Pons (tissue), 1 donor: ENCODE measurements at regions not wholly inside any gene's neighbourhood (a gene's known extent, or its start where the extent isn't known, plus 50 kb on each side); places are given as distances from the start of the nearest gene placed in this dataset.

Experiments
- DNase-seq: peaks from one replicate; pipeline ENCODE4 v3.0.0-alpha.2; 2016; ENCODE audit warnings: low spot score

GRCh38 chrX:2640436-2641150 is 50.5 kb upstream of the CD99 start:
- DNase-seq: no peak

GRCh38 chrX:2638279-2638678 is 52.8 kb upstream of the CD99 start:
- DNase-seq: no peak

GRCh38 chrX:2635342-2635741 is 55.8 kb upstream of the CD99 start:
- DNase-seq: no peak

GRCh38 chrX:2632533-2633504 is 58.3 kb upstream of the CD99 start:
- DNase-seq: no peak

GRCh38 chrX:2631743-2632532 is 59.2 kb upstream of the CD99 start:
- DNase-seq: no peak

GRCh38 chrX:2630935-2631742 is 60.0 kb upstream of the CD99 start:
- peak; percentile 66 for DNase-seq

GRCh38 chrX:2630008-2630934 is 60.8 kb upstream of the CD99 start:
- peak; percentile 84 for DNase-seq

- no peak for DNase-seq
Measured at GRCh38 chrX:2629316-2630007, 61.6 kb upstream of the CD99 start.

- no peak for DNase-seq
Measured at GRCh38 chrX:2628751-2629315, 62.3 kb upstream of the CD99 start.

- no peak for DNase-seq
Measured at GRCh38 chrX:2627272-2627867, 63.7 kb upstream of the CD99 start.

GRCh38 chrX:2626750-2627149 is 64.3 kb upstream of the CD99 start:
- DNase-seq: no peak

GRCh38 chrX:2620576-2620975 is 70.5 kb upstream of the CD99 start:
- no peak for DNase-seq

- DNase-seq: peak; percentile 37
Measured at GRCh38 chrX:2618516-2618915, 72.6 kb upstream of the CD99 start.

GRCh38 chrX:2614911-2615310 is 76.2 kb upstream of the CD99 start:
- DNase-seq: peak; percentile 82

- no peak for DNase-seq
Measured at GRCh38 chrX:2610246-2611170, 80.6 kb upstream of the CD99 start.

GRCh38 chrX:2609431-2610238 is 81.5 kb upstream of the CD99 start:
- DNase-seq: no peak
